B cell (primary cell): ENCODE measurements at regions not wholly inside any gene's neighbourhood (a gene's known extent, or its start where the extent isn't known, plus 50 kb on each side); places are given as distances from the start of the nearest gene placed in this dataset.

Experiments used
- ATAC-seq: fragments of 200-7000 bp; cut with Tn5 transposase; one replicate; pipeline ENCODE4 v1.10.0; 2021; ENCODE audit warnings: low read depth, mild to moderate bottlenecking, moderate number of reproducible peaks, moderate library complexity
- CTCF ChIA-PET: fragments of 350-600 bp; sonication (Branson Sonifier 250); formaldehyde crosslinking; loops from one replicate; lab custom pipeline; 2021; ENCODE audit warnings: antibody characterized with exemption, inconsistent platforms; lab: Charles Lee
- POLR2A ChIA-PET: fragments of 350-600 bp; sonication (Branson Sonifier 250); formaldehyde crosslinking; loops from one replicate; lab custom pipeline; 2021; ENCODE audit warnings: antibody characterized with exemption; lab: Charles Lee
- DNase-seq: peaks from one replicate; pipeline ENCODE4 v3.0.0; 2013
- H2AFZ ChIP-seq: 2 replicates; pipeline ENCODE4 v1.6.1; 2012; ENCODE audit warnings: mild to moderate bottlenecking, low read depth, low read length; ENCODE audit not compliant: insufficient read depth, poor library complexity, severe bottlenecking
- H3K27ac ChIP-seq, 2 donors: 1 replicate in 1 of 2; 2 replicates in 1 of 2; pipeline ENCODE4 v1.5.1; 2012 to 2013; ENCODE audit warnings: low read length in 2 of 2, mild to moderate bottlenecking in 2 of 2, moderate library complexity in 1 of 2
- H3K27me3 ChIP-seq, 4 experiments: fragments of 200-600 bp in 1 of 4; sonication (generic) in 1 of 4; replicated peaks in 1 of 4; 1 replicate in 2 of 4; 2 replicates in 2 of 4; pipeline versions ENCODE4 v1.6.1 to v1.7.0; 2013 to 2016; ENCODE audit warnings: low read length in 3 of 4, mild to moderate bottlenecking in 2 of 4, mixed read lengths in 1 of 4, moderate library complexity in 1 of 4; ENCODE audit not compliant: insufficient read depth in 4 of 4, control insufficient read depth in 3 of 4; ENCODE audit errors: control extremely low read depth in 1 of 4
- H3K36me3 ChIP-seq, 2 experiments: replicated peaks in 1 of 2; 1 replicate in 1 of 2; 2 replicates in 1 of 2; pipeline versions ENCODE4 v1.6.1 to v1.7.1; 2013; ENCODE audit warnings: low read length in 1 of 2; ENCODE audit not compliant: insufficient read depth in 2 of 2, control insufficient read depth in 1 of 2; ENCODE audit errors: control extremely low read depth in 1 of 2, extremely low read depth in 1 of 2
- H3K4me1 ChIP-seq, 2 donors: fragments of 200-600 bp in 1 of 2; sonication (generic) in 1 of 2; 1 replicate in 1 of 2; 2 replicates in 1 of 2; pipeline versions ENCODE4 v1.5.1 to v1.6.1; 2013 to 2017; ENCODE audit warnings: low read length in 2 of 2; ENCODE audit not compliant: control insufficient read depth in 2 of 2, insufficient read depth in 2 of 2
- H3K4me2 ChIP-seq: replicated peaks from 2 replicates; pipeline ENCODE3; 2012; ENCODE audit warnings: mild to moderate bottlenecking, low read depth, low read length; ENCODE audit not compliant: poor library complexity, severe bottlenecking
- H3K4me3 ChIP-seq, 5 experiments: fragments of 200-600 bp in 1 of 5; sonication (generic) in 1 of 5; 1 replicate in 3 of 5; 2 replicates in 2 of 5; pipeline versions ENCODE4 v1.5.1 to v1.7.0; 2011 to 2016; ENCODE audit warnings: low read length in 4 of 5, mild to moderate bottlenecking in 4 of 5, low read depth in 2 of 5, control low read depth in 1 of 5, moderate library complexity in 1 of 5; ENCODE audit not compliant: insufficient read depth in 1 of 5; ENCODE audit errors: control extremely low read depth in 1 of 5, extremely low read depth in 1 of 5
- H3K79me2 ChIP-seq: fragments of 200-600 bp; sonication (generic); one replicate; pipeline ENCODE4 v1.6.0; 2016; ENCODE audit warnings: low read length; ENCODE audit not compliant: control insufficient read depth, insufficient read depth
- H3K9ac ChIP-seq: fragments of 200-600 bp; sonication (generic); 2 replicates; pipeline ENCODE4 v1.6.1; 2017; ENCODE audit warnings: mild to moderate bottlenecking, low read length, moderate library complexity
- H3K9me3 ChIP-seq, 3 donors: one replicate each; pipeline versions ENCODE4 v1.6.1 to v1.7.1; 2013; ENCODE audit warnings: low read length in 2 of 3; ENCODE audit not compliant: control insufficient read depth in 2 of 3, insufficient read depth in 1 of 3; ENCODE audit errors: control extremely low read depth in 1 of 3
- H4K20me1 ChIP-seq: 2 replicates; pipeline ENCODE4 v1.6.0; 2012; ENCODE audit warnings: mild to moderate bottlenecking, low read length; ENCODE audit not compliant: insufficient read depth, control insufficient read depth, poor library complexity, severe bottlenecking
- H3K27ac Mint-ChIP-seq: one replicate; pipeline ENCODE4 v1.8.0; 2021; ENCODE audit warnings: mixed read lengths
- H3K27me3 Mint-ChIP-seq: one replicate; pipeline ENCODE4 v1.8.0; 2021; ENCODE audit warnings: mixed read lengths
- H3K4me1 Mint-ChIP-seq: one replicate; pipeline ENCODE4 v1.8.0; 2021; ENCODE audit warnings: mixed read lengths
- H3K4me3 Mint-ChIP-seq: one replicate; pipeline ENCODE4 v1.8.0; 2021; ENCODE audit warnings: mixed read lengths
- H3K9me3 Mint-ChIP-seq: one replicate; pipeline ENCODE4 v1.8.0; 2022; ENCODE audit warnings: mixed read lengths; ENCODE audit not compliant: insufficient read depth
- CTCF ChIP-seq: fragments of 200-600 bp; IDR thresholded peaks from one replicate; pipeline ENCODE4 v1.8.0; 2022; ENCODE audit warnings: antibody characterized with exemption, mild to moderate bottlenecking
- EZH2 ChIP-seq: IDR thresholded peaks from 2 replicates; pipeline ENCODE4 v1.6.1; 2012; ENCODE audit warnings: borderline replicate concordance, low read depth, mild to moderate bottlenecking, moderate library complexity, low read length; ENCODE audit not compliant: insufficient read depth, poor library complexity, severe bottlenecking
- WGBS: methylation state at CpG from one replicate; pipeline ENCODE4 v1.1.5; 2013; ENCODE audit warnings: missing lambda C conversion rate; ENCODE audit not compliant: insufficient coverage; 5-methylcytosine and 5-hydroxymethylcytosine counted together
- intact Hi-C: fragments of 100-400 bp; cut with micrococcal nuclease; formaldehyde crosslinking; loops from one replicate; pipeline ENCODE4 v1.10.0; 2022

GRCh38 chr16:5328546-5328945 lies 231.0 kb upstream of the EEF2KMT start:
- intact Hi-C loops = no loop called here
- Histone ChIP-seq H3K9ac (no peak overlapping the region), H3K4me2 (no peak overlapping the region), H3K36me3 (no peaks in the 10 kb centered on the region), H3K4me3 (no peak overlapping the region), H3K27me3 (no peaks in the 10 kb centered on the region), H3K4me1 (no peaks in the 10 kb centered on the region), H3K79me2 (no peaks in the 10 kb centered on the region), H2AFZ (no peak overlapping the region), H4K20me1 (no peaks in the 10 kb centered on the region), H3K27ac (no peak overlapping the region), H3K9me3 (peaks cover 0 to 3% (median 0%) of the 10 kb centered on the region in 3 donors)
- Mint-ChIP-seq H3K27me3 (no peaks in the 10 kb centered on the region), H3K9me3 (peaks cover 4% of the 10 kb centered on the region), H3K4me1 (no peaks in the 10 kb centered on the region), H3K27ac (no peak overlapping the region), H3K4me3 (no peak overlapping the region)
- CTCF ChIA-PET = no interaction called here
- ATAC-seq (no peak), DNase-seq (no peak)
- no peak for TF ChIP-seq CTCF
- no peak for TF ChIP-seq EZH2
- WGBS = 83% methylated on average over 5 of the region's 5 CpGs
- POLR2A ChIA-PET = no interaction called here

GRCh38 chr16:5326395-5326794 lies 228.8 kb upstream of the EEF2KMT start:
- no peaks in the 10 kb centered on the region for H3K79me2 ChIP-seq
- H3K4me1 ChIP-seq = no peaks in the 10 kb centered on the region
- H3K9me3 Mint-ChIP-seq = peaks cover 4% of the 10 kb centered on the region
- ChIA-PET POLR2A (no interaction called here), CTCF (no interaction called here)
- no peak overlapping the region for H3K27ac Mint-ChIP-seq
- no peak overlapping the region for H3K9ac ChIP-seq
- no peaks in the 10 kb centered on the region for H3K36me3 ChIP-seq
- H4K20me1 ChIP-seq = no peaks in the 10 kb centered on the region
- DNase-seq (no peak), ATAC-seq (no peak)
- H3K4me3 Mint-ChIP-seq = no peak overlapping the region
- H3K4me3 ChIP-seq = no peak overlapping the region
- H2AFZ ChIP-seq = no peak overlapping the region
- H3K27me3 ChIP-seq = no peaks in the 10 kb centered on the region
- peaks cover 0 to 3% (median 0%) of the 10 kb centered on the region in 3 donors for H3K9me3 ChIP-seq
- H3K4me2 ChIP-seq = no peak overlapping the region
- 78% methylated on average over 2 of the region's 3 CpGs for WGBS
- no peak for TF ChIP-seq EZH2
- TF ChIP-seq CTCF = no peak
- H3K27ac ChIP-seq = no peak overlapping the region
- H3K27me3 Mint-ChIP-seq = no peaks in the 10 kb centered on the region
- intact Hi-C loops = no loop called here
- no peaks in the 10 kb centered on the region for H3K4me1 Mint-ChIP-seq
